ENCODE measurements at regions not wholly inside any gene's neighbourhood (a gene's known extent, or its start where the extent isn't known, plus 50 kb on each side); places are given as distances from the start of the nearest gene placed in this dataset.

- TF ChIP-seq CTCF (IDR thresholded peaks at IDR 0.05; ENCODE audit: insufficient read depth, low read depth, low read length), result no peak
- TF ChIP-seq EZH2 (IDR thresholded peaks at IDR 0.05; ENCODE audit: insufficient read depth, low read length), result no peak
These were observed 565.4 kb upstream of the RGS18 start for GRCh38 chr1:191592907-191593306.
